NCI-H1092 treated with DMSO at 0.1 percent for 48 hours (cell line): ENCODE measurements at regions not wholly inside any gene's neighbourhood (a gene's known extent, or its start where the extent isn't known, plus 50 kb on each side); places are given as distances from the start of the nearest gene placed in this dataset.
"Not testable (repeated sequence)": the region's sequence is repeated elsewhere in the genome, so short reads cannot be mapped to it uniquely, and the experiment has no call there.

Source experiments
- DNase-seq: peaks from one replicate; lab custom pipeline; 2025; lab: John Stamatoyannopoulos, UW

DNA sequence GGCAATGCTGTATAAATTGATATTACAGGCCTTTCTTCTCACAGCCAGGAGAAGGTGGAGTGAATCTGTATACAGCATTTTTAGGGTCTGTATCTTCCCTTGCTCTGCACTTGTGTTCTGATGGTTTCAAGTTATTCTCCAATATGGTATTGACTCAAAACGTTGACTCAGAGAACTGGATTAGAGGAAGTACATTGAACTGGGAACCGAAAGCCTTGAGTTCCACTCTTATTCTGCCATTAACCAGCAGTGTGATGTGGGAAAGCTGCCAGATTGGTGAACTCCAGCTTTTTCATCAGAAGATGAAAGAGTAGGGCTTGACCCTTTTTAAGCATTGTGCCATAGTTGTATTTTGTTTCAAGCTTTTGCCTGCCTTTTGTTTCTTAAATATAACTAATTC lies 167.7 kb downstream of the SPRY2 start:
- DNase-seq, result no peak

GRCh38 chr13:80171096-80171495 lies 169.8 kb downstream of the SPRY2 start:
- DNase-seq, result no peak

DNA sequence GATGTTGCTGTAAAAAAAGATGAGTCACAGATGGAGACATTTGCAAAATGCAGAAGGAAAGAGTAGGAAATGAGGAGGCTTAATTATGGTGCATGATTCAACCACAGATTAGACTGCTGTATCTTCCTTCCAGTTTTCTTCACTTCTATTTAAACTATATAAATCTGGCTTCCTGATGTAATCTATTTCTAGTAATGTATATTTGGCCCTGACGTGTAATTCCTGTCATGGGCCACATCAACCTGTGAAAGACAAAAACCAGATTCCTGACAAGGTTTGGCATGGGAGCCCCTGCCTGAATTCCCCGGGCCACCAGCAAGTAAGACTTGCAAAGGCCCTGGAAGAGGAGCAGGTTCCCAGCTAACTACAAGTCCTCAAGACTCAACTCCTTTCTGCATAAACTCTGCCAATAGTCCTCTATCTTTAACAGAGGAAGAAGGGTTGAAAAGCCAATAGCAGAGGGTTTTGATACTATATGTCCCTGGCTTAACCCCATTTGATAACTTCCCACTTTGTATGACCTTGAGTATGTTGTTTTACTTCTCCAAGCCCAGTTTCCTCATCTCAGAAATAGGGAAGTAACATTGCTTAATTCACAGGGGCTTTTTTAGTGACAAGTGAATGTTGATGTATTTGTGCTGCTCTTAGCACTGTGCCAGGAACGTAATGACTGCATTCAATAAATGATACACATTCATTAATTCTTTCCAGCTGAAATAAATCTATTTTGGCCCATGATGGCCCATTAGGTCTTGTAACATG lies 172.7 kb downstream of the SPRY2 start:
- no peak for DNase-seq

GRCh38 chr13:80166352-80166751 lies 174.6 kb downstream of the SPRY2 start:
- no peak for DNase-seq

DNA sequence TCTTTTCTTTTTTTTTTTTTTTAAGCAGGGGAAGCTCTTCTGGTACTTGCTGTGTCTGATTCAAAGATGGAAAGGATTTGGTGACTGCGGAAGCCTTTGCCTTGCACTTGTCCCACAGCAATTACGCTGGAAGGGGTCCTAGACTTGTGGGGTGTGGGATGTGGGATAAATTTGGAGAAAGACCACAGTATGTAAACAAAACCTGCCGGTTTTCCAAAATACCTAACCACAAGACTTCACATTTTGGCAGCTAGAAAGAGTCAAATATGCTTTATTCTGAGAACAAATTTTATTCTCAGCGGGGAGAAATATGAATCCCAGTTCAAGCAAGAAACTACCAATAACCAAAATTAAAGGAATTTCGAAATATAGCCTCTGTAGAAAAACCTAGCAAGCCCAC lies 176.5 kb downstream of the SPRY2 start:
- no peak for DNase-seq

DNA sequence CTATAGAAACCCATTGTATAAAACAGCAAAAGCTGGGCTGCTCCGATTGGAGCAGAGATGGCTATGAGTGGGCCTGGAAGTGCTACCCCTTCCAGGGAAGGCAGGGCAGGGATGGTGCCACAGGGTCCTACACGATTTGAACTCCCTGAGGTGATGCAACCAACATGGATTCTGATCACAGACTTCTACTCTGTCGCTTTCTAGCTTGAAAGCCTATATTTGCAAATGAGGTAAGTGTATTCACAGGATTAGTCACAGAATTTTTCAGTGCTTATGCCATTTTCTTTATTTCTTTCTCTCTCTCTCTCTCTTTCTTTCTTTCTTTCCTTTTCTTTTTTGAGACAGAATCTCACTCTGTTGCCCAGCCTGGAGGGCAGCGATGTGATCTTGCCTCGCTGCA lies 179.0 kb downstream of the SPRY2 start:
- DNase-seq, result no peak

GRCh38 chr13:80161219-80161618 lies 179.7 kb downstream of the SPRY2 start:
- no peak for DNase-seq

- no peak for DNase-seq
Measured at GRCh38 chr13:80160110-80160509, 180.8 kb downstream of the SPRY2 start.

- no peak for DNase-seq
Measured at GRCh38 chr13:80157261-80157932, 183.5 kb downstream of the SPRY2 start.

GRCh38 chr13:80152142-80152541 lies 188.8 kb downstream of the SPRY2 start:
- not testable (repeated sequence) for DNase-seq

GRCh38 chr13:80151016-80151415 lies 189.9 kb downstream of the SPRY2 start:
- DNase-seq, result no peak

- DNase-seq, result no peak
Measured at GRCh38 chr13:80149736-80150135, 191.2 kb downstream of the SPRY2 start.

- no peak for DNase-seq
Measured at GRCh38 chr13:80145171-80145690, 195.7 kb downstream of the SPRY2 start.

GRCh38 chr13:80144493-80144892 lies 196.4 kb downstream of the SPRY2 start:
- DNase-seq, result no peak

DNA sequence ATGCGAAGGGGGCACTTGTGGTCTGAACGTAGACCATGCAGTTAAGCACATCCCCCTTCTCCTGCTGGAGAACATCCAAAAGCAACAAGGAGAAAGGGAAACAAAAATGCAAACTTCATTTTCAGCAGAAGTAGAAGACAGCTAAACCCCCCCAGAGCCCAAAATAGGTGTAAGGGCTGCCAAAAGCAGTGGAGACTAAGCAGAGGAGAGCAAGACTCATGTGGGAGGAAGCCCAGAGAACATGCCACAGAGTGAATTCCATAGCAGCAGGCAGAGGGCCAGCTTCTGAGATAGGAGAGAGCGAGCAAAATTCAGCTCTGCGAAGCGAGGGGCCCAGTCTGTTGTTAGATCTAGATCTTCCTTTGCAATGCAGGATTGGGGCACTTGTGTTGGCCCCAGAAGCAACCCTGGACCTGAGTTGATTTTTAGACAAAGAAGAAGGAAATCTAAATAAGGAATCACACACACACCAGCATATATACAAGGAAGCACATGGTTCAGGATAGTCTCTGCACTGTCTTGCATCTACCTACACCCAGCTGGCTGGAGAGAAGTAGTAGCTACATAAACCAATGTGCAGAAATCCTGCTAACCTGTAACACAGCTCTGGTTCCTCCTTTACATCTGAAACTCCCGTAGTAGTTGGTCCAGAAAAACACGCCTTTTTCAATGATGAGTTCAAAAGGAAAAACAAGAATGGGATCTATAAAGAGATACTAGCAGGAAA lies 199.6 kb downstream of the SPRY2 start:
- DNase-seq, result no peak

- DNase-seq, result no peak
Measured at GRCh38 chr13:80140685-80141084, 200.2 kb downstream of the SPRY2 start.

GRCh38 chr13:80139196-80139595 lies 201.7 kb downstream of the SPRY2 start:
- DNase-seq, result no peak

DNA sequence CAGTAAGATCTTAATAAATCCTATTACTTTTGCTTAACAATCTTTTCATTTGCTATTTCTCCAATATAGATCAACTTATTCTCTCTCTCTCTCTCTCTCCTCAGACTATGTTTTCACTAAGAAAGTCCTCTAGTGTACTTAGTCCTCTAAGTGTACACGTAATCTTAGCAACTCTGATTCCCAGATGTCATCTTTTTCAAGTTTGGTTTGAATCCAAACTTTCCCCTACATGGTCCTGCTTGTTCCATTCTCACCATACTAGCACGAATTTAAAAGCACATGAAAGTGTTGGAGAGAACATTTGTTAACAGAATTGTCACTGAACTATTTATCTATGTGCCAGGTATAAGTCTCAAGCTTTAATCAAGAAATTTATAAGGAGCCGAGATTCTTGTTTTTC lies 202.9 kb downstream of the SPRY2 start:
- DNase-seq, result no peak

DNA sequence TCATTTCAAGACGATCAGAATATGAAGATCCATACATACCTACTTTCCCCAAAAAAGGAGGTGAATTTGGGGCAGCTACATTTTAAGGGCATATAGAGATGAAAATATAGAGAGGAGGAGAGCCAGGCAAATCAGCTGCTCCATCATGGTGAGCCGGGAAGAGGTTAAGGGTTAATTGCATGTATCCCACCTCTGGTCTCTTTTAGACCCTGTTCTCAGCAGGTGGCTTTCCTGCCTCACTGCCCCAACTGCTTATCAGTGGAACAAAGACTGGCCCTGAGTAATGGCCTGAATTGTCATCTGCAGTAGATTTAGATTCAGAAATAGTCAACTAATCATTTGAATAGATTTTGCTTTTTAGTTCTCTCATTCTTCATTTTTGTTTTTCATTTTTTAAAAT lies 206.6 kb downstream of the SPRY2 start:
- DNase-seq, result no peak

- no peak for DNase-seq
Measured at GRCh38 chr13:80133631-80134261, 207.2 kb downstream of the SPRY2 start.

- DNase-seq, result no peak
Measured at GRCh38 chr13:80132741-80133601, 208.0 kb downstream of the SPRY2 start.
